Activated T-helper 1 cell treated with anti-CD3 and anti-CD28 coated beads, Interleukin-12 subunit alpha, Interleukin-12 subunit beta, Interleukin-2, Interleukin-4 antibody, amounts not matched to agents 30 ng/mL and 10 ng/mL and 1 ng/mL, durations not matched to agents 14 hours and 24 hours and 36 hours (primary cell): ENCODE measurements at regions not wholly inside any gene's neighbourhood (a gene's known extent, or its start where the extent isn't known, plus 50 kb on each side); places are given as distances from the start of the nearest gene placed in this dataset.

Experiments used
- DNase-seq: peaks from one replicate; pipeline ENCODE4 v3.0.0; 2021; ENCODE audit warnings: low spot score
- H3K27ac Mint-ChIP-seq: one replicate; pipeline ENCODE4 v1.8.0; 2021; ENCODE audit warnings: mild to moderate bottlenecking, mixed read lengths
- H3K27me3 Mint-ChIP-seq: one replicate; pipeline ENCODE4 v1.8.0; 2022; ENCODE audit warnings: mild to moderate bottlenecking, moderate library complexity, mixed read lengths; ENCODE audit not compliant: insufficient read depth
- H3K36me3 Mint-ChIP-seq: one replicate; pipeline ENCODE4 v1.8.0; 2021; ENCODE audit warnings: low read depth, mixed read lengths
- H3K4me1 Mint-ChIP-seq: one replicate; pipeline ENCODE4 v1.8.0; 2021; ENCODE audit warnings: low read depth, mixed read lengths
- H3K4me3 Mint-ChIP-seq: one replicate; pipeline ENCODE4 v1.8.0; 2021; ENCODE audit warnings: mild to moderate bottlenecking, moderate library complexity, mixed read lengths
- H3K9me3 Mint-ChIP-seq: one replicate; pipeline ENCODE4 v1.8.0; 2021; ENCODE audit warnings: mixed read lengths
- intact Hi-C: fragments of 100-400 bp; cut with micrococcal nuclease; formaldehyde crosslinking; loops from one replicate; pipeline ENCODE4 v1.15.1; 2024

DNA sequence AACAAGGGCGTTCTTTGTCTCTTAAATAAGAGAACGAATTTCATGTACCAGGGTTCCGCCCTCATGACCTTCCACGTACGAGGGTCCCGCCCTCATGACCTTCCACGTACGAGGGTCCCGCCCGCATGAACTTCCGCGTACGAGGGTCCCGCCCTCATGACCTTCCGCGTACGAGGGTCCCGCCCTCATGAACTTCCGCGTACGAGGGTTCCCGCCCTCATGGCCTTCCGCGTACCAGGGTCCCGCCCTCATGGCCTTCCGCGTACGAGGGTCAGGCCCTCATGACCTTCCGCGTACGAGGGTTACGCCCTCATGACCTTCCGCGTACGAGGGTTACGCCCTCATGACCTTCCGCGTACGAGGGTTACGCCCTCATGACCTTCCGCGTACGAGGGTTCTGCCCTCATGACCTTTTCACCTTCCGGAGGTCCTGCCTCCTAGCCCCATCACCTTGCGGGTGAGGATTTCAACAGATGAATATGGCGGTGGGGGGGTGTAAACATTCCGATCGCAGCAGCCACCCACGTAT is 273.9 kb upstream of the ADAMTS16 start:
- no peak overlapping the region for H3K4me3 Mint-ChIP-seq
- no peaks in the 10 kb centered on the region for H3K9me3 Mint-ChIP-seq
- no peak for DNase-seq
- no peaks in the 10 kb centered on the region for H3K36me3 Mint-ChIP-seq
- H3K4me1 Mint-ChIP-seq: no peaks in the 10 kb centered on the region
- peaks cover 2% of the 10 kb centered on the region for H3K27me3 Mint-ChIP-seq
- no peak overlapping the region for H3K27ac Mint-ChIP-seq
- intact Hi-C loops: no loop called here

DNA sequence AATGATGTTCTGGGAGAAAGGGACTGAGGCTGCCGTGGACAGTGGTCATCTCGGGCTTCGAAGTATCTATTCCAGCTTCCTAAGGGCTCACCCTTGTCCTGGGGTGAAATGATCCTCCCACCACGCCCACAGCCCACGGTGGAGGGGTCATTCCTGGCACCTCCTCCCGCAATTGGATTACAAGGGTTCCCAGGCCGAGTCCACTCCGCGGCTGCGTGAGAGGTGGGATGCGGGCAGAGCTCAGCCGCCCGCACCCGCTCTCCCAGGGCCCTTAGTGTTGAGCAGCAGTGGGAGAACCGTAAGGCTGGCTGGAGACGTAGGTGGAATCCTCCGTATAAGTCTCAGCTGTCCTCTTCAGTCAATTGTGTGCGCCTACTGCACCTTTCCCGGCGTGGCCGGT is 273.3 kb upstream of the ADAMTS16 start:
- Mint-ChIP-seq H3K27me3 (peaks cover 2% of the 10 kb centered on the region), H3K4me3 (no peak overlapping the region), H3K27ac (no peak overlapping the region), H3K36me3 (no peaks in the 10 kb centered on the region), H3K4me1 (no peaks in the 10 kb centered on the region), H3K9me3 (no peaks in the 10 kb centered on the region)
- intact Hi-C loops: no loop called here
- DNase-seq: no peak

- peak; percentile 15 for DNase-seq
- Mint-ChIP-seq H3K9me3 (no peaks in the 10 kb centered on the region), H3K27ac (no peak overlapping the region), H3K4me1 (no peaks in the 10 kb centered on the region), H3K36me3 (no peaks in the 10 kb centered on the region), H3K27me3 (peaks cover 2% of the 10 kb centered on the region), H3K4me3 (no peak overlapping the region)
- intact Hi-C loops: no loop called here
Measured at GRCh38 chr5:4868140-4868735, 271.9 kb upstream of the ADAMTS16 start.

DNA sequence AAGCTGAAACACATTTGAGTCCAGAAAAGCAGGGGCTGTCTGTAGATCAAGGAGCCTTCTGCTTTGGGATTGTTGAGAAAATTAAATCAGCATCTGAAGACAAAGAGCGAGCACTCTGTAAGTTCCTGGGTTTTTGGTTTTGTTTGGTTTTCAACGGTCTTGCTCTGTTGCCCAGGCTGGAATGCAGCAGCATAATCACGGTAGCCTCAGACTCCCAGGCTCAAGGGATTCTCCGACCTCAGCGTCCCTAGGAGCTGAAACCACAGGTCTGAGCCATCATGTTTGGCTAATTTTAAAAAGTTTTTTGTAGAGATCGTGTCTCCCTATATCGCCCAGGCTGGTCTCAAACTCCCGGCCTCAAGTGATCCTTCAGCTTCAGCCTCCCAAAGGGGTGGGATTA is 266.5 kb upstream of the ADAMTS16 start:
- Mint-ChIP-seq H3K9me3 (no peaks in the 10 kb centered on the region), H3K27me3 (peaks cover 2% of the 10 kb centered on the region), H3K27ac (no peak overlapping the region), H3K4me3 (no peak overlapping the region), H3K4me1 (no peaks in the 10 kb centered on the region), H3K36me3 (no peaks in the 10 kb centered on the region)
- no peak for DNase-seq
- intact Hi-C loops: no loop called here

- intact Hi-C loops: no loop called here
- no peaks in the 10 kb centered on the region for H3K36me3 Mint-ChIP-seq
- no peaks in the 10 kb centered on the region for H3K9me3 Mint-ChIP-seq
- H3K27me3 Mint-ChIP-seq: peaks cover 2% of the 10 kb centered on the region
- no peaks in the 10 kb centered on the region for H3K4me1 Mint-ChIP-seq
- H3K4me3 Mint-ChIP-seq: no peak overlapping the region
- H3K27ac Mint-ChIP-seq: no peak overlapping the region
- no peak for DNase-seq
Measured at GRCh38 chr5:4874097-4874496, 266.0 kb upstream of the ADAMTS16 start.

GRCh38 chr5:4875942-4876341 is 264.2 kb upstream of the ADAMTS16 start:
- no peak for DNase-seq
- H3K36me3 Mint-ChIP-seq: no peaks in the 10 kb centered on the region
- H3K9me3 Mint-ChIP-seq: no peaks in the 10 kb centered on the region
- no peaks in the 10 kb centered on the region for H3K4me1 Mint-ChIP-seq
- intact Hi-C loops: no loop called here
- H3K27ac Mint-ChIP-seq: no peak overlapping the region
- H3K27me3 Mint-ChIP-seq: no peaks in the 10 kb centered on the region
- H3K4me3 Mint-ChIP-seq: no peak overlapping the region

DNA sequence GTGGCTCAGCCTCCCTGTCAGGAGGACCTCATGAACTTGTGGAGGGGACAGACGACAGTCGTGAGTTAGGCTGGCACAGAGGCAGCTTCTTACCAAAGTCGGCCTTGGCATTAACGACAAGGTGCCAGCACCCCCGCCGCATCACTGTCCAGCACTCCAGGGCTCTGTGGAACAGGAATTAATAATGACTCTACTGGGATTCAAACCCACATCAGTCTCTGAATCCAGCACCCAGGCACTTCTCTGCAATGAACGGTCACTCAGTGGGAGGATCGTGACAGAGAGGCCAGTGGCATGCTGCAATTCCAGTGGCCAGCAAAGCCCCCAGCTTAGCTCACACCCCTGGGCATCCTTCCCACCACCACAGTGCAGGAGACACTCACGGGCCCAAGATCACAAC is 263.3 kb upstream of the ADAMTS16 start:
- intact Hi-C loops: no loop called here
- Mint-ChIP-seq H3K27ac (no peak overlapping the region), H3K27me3 (no peaks in the 10 kb centered on the region), H3K36me3 (no peaks in the 10 kb centered on the region), H3K9me3 (no peaks in the 10 kb centered on the region), H3K4me3 (no peak overlapping the region), H3K4me1 (no peaks in the 10 kb centered on the region)
- no peak for DNase-seq

- no peaks in the 10 kb centered on the region for H3K4me1 Mint-ChIP-seq
- no peak overlapping the region for H3K4me3 Mint-ChIP-seq
- no peak overlapping the region for H3K27ac Mint-ChIP-seq
- intact Hi-C loops: no loop called here
- no peaks in the 10 kb centered on the region for H3K9me3 Mint-ChIP-seq
- no peaks in the 10 kb centered on the region for H3K27me3 Mint-ChIP-seq
- H3K36me3 Mint-ChIP-seq: no peaks in the 10 kb centered on the region
- no peak for DNase-seq
Measured at GRCh38 chr5:4877579-4877978, 262.6 kb upstream of the ADAMTS16 start.

DNA sequence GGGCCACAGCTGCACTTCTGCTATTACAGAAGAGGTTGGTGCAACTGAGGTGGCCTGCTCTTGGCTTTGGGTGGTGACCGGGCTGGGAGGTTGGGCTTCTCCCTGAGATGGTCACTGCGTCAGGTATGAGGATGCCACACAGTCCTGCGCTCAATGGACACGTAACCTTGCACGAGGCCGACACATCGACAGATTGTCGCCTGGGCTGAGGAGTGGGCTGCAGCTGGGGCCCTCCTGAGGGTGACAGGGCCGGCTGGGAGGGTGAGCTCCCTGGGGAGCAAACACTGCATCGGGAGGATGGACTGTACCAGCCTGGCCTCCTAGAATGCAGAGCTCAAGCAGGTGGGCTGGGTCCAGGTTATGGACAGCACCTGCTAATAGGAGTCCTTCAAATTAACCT is 261.1 kb upstream of the ADAMTS16 start:
- no peaks in the 10 kb centered on the region for H3K27me3 Mint-ChIP-seq
- no peak overlapping the region for H3K27ac Mint-ChIP-seq
- intact Hi-C loops: no loop called here
- no peaks in the 10 kb centered on the region for H3K4me1 Mint-ChIP-seq
- H3K4me3 Mint-ChIP-seq: no peak overlapping the region
- no peaks in the 10 kb centered on the region for H3K9me3 Mint-ChIP-seq
- no peak for DNase-seq
- H3K36me3 Mint-ChIP-seq: no peaks in the 10 kb centered on the region

DNA sequence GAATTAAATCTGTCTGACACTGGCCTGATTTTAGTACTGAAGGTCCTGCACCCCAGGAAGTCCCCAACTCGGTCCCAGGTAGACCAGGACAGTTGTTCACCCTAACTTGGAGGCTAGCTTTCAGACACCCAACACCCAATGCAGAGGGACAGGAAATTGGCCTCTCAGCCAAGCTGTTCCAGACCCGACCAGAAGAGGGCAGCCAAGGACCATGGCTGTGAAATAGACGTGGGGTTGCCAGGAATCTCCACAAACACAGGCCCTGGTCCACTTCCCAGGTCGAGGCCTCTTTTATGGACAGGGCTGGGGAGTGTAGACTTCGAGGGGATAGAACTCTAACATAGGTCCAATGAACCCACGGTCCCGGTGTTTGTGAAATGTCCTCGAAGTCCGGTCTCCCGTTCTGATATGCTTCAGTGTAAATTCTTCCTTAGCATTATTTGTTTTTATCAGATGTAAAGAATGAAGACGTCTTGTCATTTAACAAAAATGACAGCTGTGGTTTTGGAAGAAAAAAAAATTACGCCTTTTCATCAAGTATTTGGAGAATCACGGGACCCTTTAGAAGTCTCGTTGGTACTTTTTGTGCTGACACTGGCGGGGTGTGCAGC is 260.3 kb upstream of the ADAMTS16 start:
- intact Hi-C loops: no loop called here
- no peak overlapping the region for H3K4me3 Mint-ChIP-seq
- peak; percentile 32 for DNase-seq
- no peaks in the 10 kb centered on the region for H3K4me1 Mint-ChIP-seq
- no peaks in the 10 kb centered on the region for H3K9me3 Mint-ChIP-seq
- no peaks in the 10 kb centered on the region for H3K36me3 Mint-ChIP-seq
- no peaks in the 10 kb centered on the region for H3K27me3 Mint-ChIP-seq
- no peak overlapping the region for H3K27ac Mint-ChIP-seq

DNA sequence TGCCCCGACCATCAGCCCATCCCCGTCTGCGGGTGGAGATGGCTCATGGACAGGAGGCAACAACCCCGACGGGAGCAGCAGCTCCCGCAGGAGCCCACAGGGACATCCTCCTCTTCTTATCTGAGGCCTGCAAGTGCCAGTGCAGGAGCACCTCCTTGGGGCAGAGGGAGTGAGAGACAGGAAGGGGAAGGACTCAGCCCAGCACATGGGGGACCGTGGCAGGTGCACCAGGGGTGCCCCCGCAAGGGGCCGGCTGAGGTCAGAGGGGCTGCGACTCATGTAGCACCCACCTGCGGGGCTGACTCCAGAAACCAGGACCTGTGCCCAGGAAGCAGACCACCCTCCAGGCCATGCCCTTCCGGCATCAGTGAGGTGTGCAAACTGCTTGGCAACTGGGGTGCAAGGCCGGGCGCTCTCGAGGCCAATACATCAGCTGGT is 259.8 kb upstream of the ADAMTS16 start:
- Mint-ChIP-seq H3K27ac (no peak overlapping the region), H3K9me3 (no peaks in the 10 kb centered on the region)
- intact Hi-C loops: no loop called here

GRCh38 chr5:4881366-4882002 is 258.6 kb upstream of the ADAMTS16 start:
- no peaks in the 10 kb centered on the region for H3K27me3 Mint-ChIP-seq
- H3K4me1 Mint-ChIP-seq: no peaks in the 10 kb centered on the region
- H3K27ac Mint-ChIP-seq: no peak overlapping the region
- intact Hi-C loops: no loop called here
- H3K9me3 Mint-ChIP-seq: no peaks in the 10 kb centered on the region
- no peak for DNase-seq
- H3K4me3 Mint-ChIP-seq: no peak overlapping the region
- no peaks in the 10 kb centered on the region for H3K36me3 Mint-ChIP-seq

More for the DNA sequence above, 259.8 kb upstream of the ADAMTS16 start:
- DNase-seq: no peak
- Mint-ChIP-seq H3K36me3 (no peaks in the 10 kb centered on the region), H3K4me3 (no peak overlapping the region), H3K4me1 (no peaks in the 10 kb centered on the region), H3K27me3 (no peaks in the 10 kb centered on the region)

DNA sequence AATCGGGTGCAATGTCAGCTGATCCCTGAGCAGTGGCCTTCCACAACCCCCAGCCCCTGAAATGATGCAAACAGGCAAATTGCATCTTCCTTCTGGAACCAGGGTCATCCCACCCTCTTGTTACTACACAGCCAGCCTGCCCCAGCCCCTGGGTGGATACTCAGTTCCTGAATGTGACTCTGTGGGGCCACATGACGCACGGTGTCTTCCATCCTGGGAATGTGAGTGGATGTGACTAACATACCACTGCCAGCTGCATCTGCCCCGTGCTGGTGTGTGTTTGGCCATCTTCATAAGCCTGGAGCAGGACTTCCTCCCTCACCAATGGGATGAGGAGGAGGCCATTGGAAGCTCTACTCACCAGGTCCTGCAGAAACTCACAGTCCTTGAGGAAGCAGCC is 257.9 kb upstream of the ADAMTS16 start:
- H3K4me3 Mint-ChIP-seq: no peak overlapping the region
- no peaks in the 10 kb centered on the region for H3K36me3 Mint-ChIP-seq
- no peaks in the 10 kb centered on the region for H3K27me3 Mint-ChIP-seq
- no peak for DNase-seq
- H3K4me1 Mint-ChIP-seq: no peaks in the 10 kb centered on the region
- H3K9me3 Mint-ChIP-seq: no peaks in the 10 kb centered on the region
- no peak overlapping the region for H3K27ac Mint-ChIP-seq
- intact Hi-C loops: no loop called here
